ENCODE measurements at regions not wholly inside any gene's neighbourhood (a gene's known extent, or its start where the extent isn't known, plus 50 kb on each side); places are given as distances from the start of the nearest gene placed in this dataset.
"Not testable (repeated sequence)": the region's sequence is repeated elsewhere in the genome, so short reads cannot be mapped to it uniquely, and the experiment has no call there.

- Histone ChIP-seq H3K79me2 (ENCODE audit: insufficient read depth) (no peaks in the 10 kb centered on the region), H3K9ac (no peak overlapping the region), H3K9me3 (ENCODE audit: low read depth) (no peaks in the 10 kb centered on the region), H3F3A (ENCODE audit: insufficient read depth) (no peaks in the 10 kb centered on the region), H3K27me3 (replicated peaks; ENCODE audit: insufficient read depth) (no peaks in the 10 kb centered on the region), H3K36me3 (ENCODE audit: low read depth) (no peaks in the 10 kb centered on the region), H2AFZ (no peak overlapping the region), H3K27ac (no peak overlapping the region), H3K4me1 (ENCODE audit: insufficient read depth) (no peaks in the 10 kb centered on the region), H4K20me1 (ENCODE audit: insufficient read depth) (no peaks in the 10 kb centered on the region), H3K4me3 (no peak overlapping the region), H3K9me2 (ENCODE audit: insufficient read depth) (no peaks in the 10 kb centered on the region), H3K4me2 (ENCODE audit: unreplicated experiment) (no peak overlapping the region)
- WGBS, 2 experiments (ENCODE audit: low coverage in 1 of 2, low lambda C conversion rate in 2 of 2, missing lambda C conversion rate in 2 of 2): 7 to 10% methylated on average over 3 of the region's 3 CpGs
- no peak for TF ChIP-seq EZH2 (IDR thresholded peaks at IDR 0.05; ENCODE audit: insufficient read depth, poor library complexity, severe bottlenecking)
- no peak for DNase-seq
- in situ Hi-C loops (cut with MboI): no loop called here
These were observed 671.9 kb downstream of the BRINP3 start for GRCh38 chr1:189805735-189806134.

- H3K4me1 ChIP-seq (ENCODE audit: insufficient read depth); H3K79me2 ChIP-seq (ENCODE audit: insufficient read depth); in situ Hi-C loops (cut with MboI); H3K27ac ChIP-seq; H3K4me3 ChIP-seq; H3K36me3 ChIP-seq (ENCODE audit: low read depth); H3K9ac ChIP-seq; H3K9me3 ChIP-seq (ENCODE audit: low read depth); H3F3A ChIP-seq (ENCODE audit: insufficient read depth); DNase-seq; H3K27me3 ChIP-seq (replicated peaks; ENCODE audit: insufficient read depth); H2AFZ ChIP-seq; H3K4me2 ChIP-seq (ENCODE audit: unreplicated experiment); H3K9me2 ChIP-seq (ENCODE audit: insufficient read depth); H4K20me1 ChIP-seq (ENCODE audit: insufficient read depth): not testable (repeated sequence)
- WGBS, 2 experiments (ENCODE audit: low coverage in 1 of 2, low lambda C conversion rate in 2 of 2, missing lambda C conversion rate in 2 of 2): 51 to 54% methylated on average over 10 of the region's 10 CpGs
These were observed 667.0 kb downstream of the BRINP3 start for GRCh38 chr1:189810639-189811038.

- Histone ChIP-seq H3K27ac (no peak overlapping the region), H3F3A (ENCODE audit: insufficient read depth) (no peaks in the 10 kb centered on the region), H3K27me3 (replicated peaks; ENCODE audit: insufficient read depth) (no peaks in the 10 kb centered on the region), H3K9me2 (ENCODE audit: insufficient read depth) (no peaks in the 10 kb centered on the region), H3K9ac (no peak overlapping the region), H3K4me2 (ENCODE audit: unreplicated experiment) (no peak overlapping the region), H3K79me2 (ENCODE audit: insufficient read depth) (no peaks in the 10 kb centered on the region), H2AFZ (no peak overlapping the region), H3K4me3 (no peak overlapping the region), H3K4me1 (ENCODE audit: insufficient read depth) (no peaks in the 10 kb centered on the region), H3K9me3 (ENCODE audit: low read depth) (no peaks in the 10 kb centered on the region), H4K20me1 (ENCODE audit: insufficient read depth) (no peaks in the 10 kb centered on the region), H3K36me3 (ENCODE audit: low read depth) (no peaks in the 10 kb centered on the region)
- WGBS, 2 experiments (ENCODE audit: low coverage in 1 of 2, low lambda C conversion rate in 2 of 2, missing lambda C conversion rate in 2 of 2): 1 to 7% methylated on average over 2 of the region's 2 CpGs
- no peak for DNase-seq
- TF ChIP-seq EZH2 (IDR thresholded peaks at IDR 0.05; ENCODE audit: insufficient read depth, poor library complexity, severe bottlenecking): no peak
- TF ChIP-seq EZH2phosphoT487 (IDR thresholded peaks at IDR 0.05; ENCODE audit: insufficient read depth, low read depth): no peak
- in situ Hi-C loops (cut with MboI): no loop called here
These were observed 665.7 kb downstream of the BRINP3 start for GRCh38 chr1:189811960-189812359.

- Histone ChIP-seq H3K9me3 (ENCODE audit: low read depth) (no peaks in the 10 kb centered on the region), H3F3A (ENCODE audit: insufficient read depth) (no peaks in the 10 kb centered on the region), H2AFZ (no peak overlapping the region), H3K27me3 (replicated peaks; ENCODE audit: insufficient read depth) (no peaks in the 10 kb centered on the region), H3K9me2 (ENCODE audit: insufficient read depth) (no peaks in the 10 kb centered on the region), H4K20me1 (ENCODE audit: insufficient read depth) (no peaks in the 10 kb centered on the region), H3K36me3 (ENCODE audit: low read depth) (no peaks in the 10 kb centered on the region), H3K79me2 (ENCODE audit: insufficient read depth) (no peaks in the 10 kb centered on the region), H3K27ac (no peak overlapping the region), H3K4me3 (no peak overlapping the region), H3K4me1 (ENCODE audit: insufficient read depth) (no peaks in the 10 kb centered on the region), H3K4me2 (ENCODE audit: unreplicated experiment) (no peak overlapping the region), H3K9ac (no peak overlapping the region)
- in situ Hi-C loops (cut with MboI): no loop called here
- TF ChIP-seq EZH2 (IDR thresholded peaks at IDR 0.05; ENCODE audit: insufficient read depth, poor library complexity, severe bottlenecking): no peak
- 15 to 28% methylated on average over 1 of the region's 1 CpG for WGBS, 2 experiments (ENCODE audit: low coverage in 1 of 2, low lambda C conversion rate in 2 of 2, missing lambda C conversion rate in 2 of 2)
- DNase-seq: no peak
These were observed 661.1 kb downstream of the BRINP3 start for GRCh38 chr1:189816558-189816957.

GRCh38 chr1:189819751-189820150, 657.9 kb downstream of the BRINP3 start:
- H3K79me2 ChIP-seq (ENCODE audit: insufficient read depth): no peaks in the 10 kb centered on the region
- no peaks in the 10 kb centered on the region for H3K27me3 ChIP-seq (replicated peaks; ENCODE audit: insufficient read depth)
- WGBS, 2 experiments (ENCODE audit: low coverage in 1 of 2, low lambda C conversion rate in 2 of 2, missing lambda C conversion rate in 2 of 2): 9 to 23% methylated on average over 2 of the region's 2 CpGs
- H3K9ac ChIP-seq: no peak overlapping the region
- H3K27ac ChIP-seq: no peak overlapping the region
- H3K36me3 ChIP-seq (ENCODE audit: low read depth): no peaks in the 10 kb centered on the region
- H3K4me2 ChIP-seq (ENCODE audit: unreplicated experiment): no peak overlapping the region
- no peaks in the 10 kb centered on the region for H4K20me1 ChIP-seq (ENCODE audit: insufficient read depth)
- H2AFZ ChIP-seq: no peak overlapping the region
- H3K4me1 ChIP-seq (ENCODE audit: insufficient read depth): no peaks in the 10 kb centered on the region
- no peak for DNase-seq
- TF ChIP-seq EZH2phosphoT487 (IDR thresholded peaks at IDR 0.05; ENCODE audit: insufficient read depth, low read depth): no peak
- no peak for TF ChIP-seq EZH2 (IDR thresholded peaks at IDR 0.05; ENCODE audit: insufficient read depth, poor library complexity, severe bottlenecking)
- H3K4me3 ChIP-seq: no peak overlapping the region
- no peaks in the 10 kb centered on the region for H3F3A ChIP-seq (ENCODE audit: insufficient read depth)
- in situ Hi-C loops (cut with MboI): no loop called here
- no peaks in the 10 kb centered on the region for H3K9me3 ChIP-seq (ENCODE audit: low read depth)
- no peaks in the 10 kb centered on the region for H3K9me2 ChIP-seq (ENCODE audit: insufficient read depth)
